NCI-H82 (cell line): ENCODE measurements at regions not wholly inside any gene's neighbourhood (a gene's known extent, or its start where the extent isn't known, plus 50 kb on each side); places are given as distances from the start of the nearest gene placed in this dataset.

Source experiments
- DNase-seq: peaks from one replicate; lab custom pipeline; 2025; lab: John Stamatoyannopoulos, UW

DNA sequence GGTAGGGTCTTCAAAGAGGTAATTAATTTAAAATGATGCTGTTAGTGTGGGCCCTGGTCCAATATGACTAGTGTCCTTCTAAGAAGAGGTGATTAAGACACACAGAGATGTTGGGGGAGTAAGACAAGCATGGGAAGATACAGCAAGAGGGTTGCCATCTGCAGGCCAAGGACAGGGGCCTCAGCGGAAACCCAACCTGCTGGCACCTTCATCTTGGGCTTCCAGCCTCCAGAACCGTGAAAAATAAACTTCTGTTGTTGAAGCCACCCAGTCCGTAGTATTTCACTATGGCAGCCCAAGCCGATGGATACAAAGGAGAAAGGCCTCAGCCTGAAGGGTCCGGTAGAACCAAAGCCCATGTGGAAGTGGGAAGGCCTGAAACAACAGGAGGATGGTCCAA is 161.7 kb upstream of the UBE2E1 start:
- DNase-seq = no peak

- DNase-seq = no peak
These were observed 161.1 kb upstream of the UBE2E1 start for GRCh38 chr3:23644676-23645075.

- DNase-seq = no peak
These were observed 160.1 kb upstream of the UBE2E1 start for GRCh38 chr3:23645533-23646183.

GRCh38 chr3:23646184-23646920 is 159.4 kb upstream of the UBE2E1 start:
- peak; percentile 12 for DNase-seq

GRCh38 chr3:23647706-23648258 is 158.0 kb upstream of the UBE2E1 start:
- no peak for DNase-seq

- DNase-seq = peak; percentile 95
These were observed 157.3 kb upstream of the UBE2E1 start for GRCh38 chr3:23648326-23648995.

DNA sequence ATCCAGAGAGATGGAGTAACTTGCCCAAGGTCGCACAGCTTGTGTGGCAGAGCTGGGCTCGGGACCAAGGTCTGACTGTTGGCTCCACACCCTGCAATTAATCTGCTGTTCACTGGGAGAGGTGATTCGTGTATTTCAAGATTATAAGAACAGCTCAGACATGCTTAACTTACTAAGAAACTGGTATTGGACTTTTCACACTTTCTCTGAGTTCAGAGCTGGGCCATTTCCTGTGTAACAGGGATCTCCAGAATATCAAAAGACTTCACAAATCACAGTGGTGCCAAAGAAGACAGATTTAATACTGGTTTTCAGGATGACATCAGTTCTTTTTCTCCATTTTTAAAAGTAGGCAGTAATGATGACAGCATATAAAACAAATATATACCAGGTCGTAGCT is 156.8 kb upstream of the UBE2E1 start:
- DNase-seq = no peak

DNA sequence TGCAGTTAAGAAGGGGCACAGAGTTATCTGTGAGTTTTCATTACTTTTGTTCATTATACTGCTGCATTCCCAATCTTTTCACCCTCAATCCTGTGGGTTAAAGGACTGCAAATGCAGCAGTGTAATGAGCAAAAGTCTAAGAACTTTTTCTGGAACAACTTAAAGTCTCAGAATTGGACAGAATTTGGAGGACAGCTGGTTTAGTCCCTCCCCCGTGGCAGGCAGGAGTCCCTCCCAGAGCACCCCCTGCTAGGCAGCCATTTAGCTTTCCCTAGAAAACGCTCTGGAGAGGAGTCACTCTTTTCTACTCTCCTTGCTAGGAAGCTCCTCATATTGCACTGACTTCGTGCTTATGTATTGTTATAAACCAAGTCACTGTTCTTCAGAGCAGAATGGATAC is 156.3 kb upstream of the UBE2E1 start:
- no peak for DNase-seq

- DNase-seq = no peak
These were observed 155.2 kb upstream of the UBE2E1 start for GRCh38 chr3:23650371-23651140.

- no peak for DNase-seq
These were observed 151.9 kb upstream of the UBE2E1 start for GRCh38 chr3:23653647-23654525.

GRCh38 chr3:23654571-23654970 is 151.2 kb upstream of the UBE2E1 start:
- no peak for DNase-seq

DNA sequence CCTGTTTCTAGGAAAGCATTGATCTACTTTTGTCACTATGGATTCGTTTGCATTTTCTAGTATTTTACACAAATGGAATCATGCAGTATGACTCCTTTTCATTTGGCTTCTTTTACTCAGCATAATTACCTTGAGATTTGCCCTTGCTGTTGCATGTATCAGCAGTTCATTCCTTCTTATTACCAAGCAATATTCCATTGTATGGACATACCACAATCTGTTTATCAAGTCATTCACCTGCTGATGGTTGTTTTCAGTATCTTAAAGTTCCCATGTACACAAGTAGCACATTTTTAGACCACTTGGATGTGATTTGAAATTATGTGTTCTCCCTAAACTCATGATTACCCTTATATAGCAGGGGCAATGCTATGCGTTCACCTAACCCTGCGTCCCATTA is 150.0 kb upstream of the UBE2E1 start:
- no peak for DNase-seq

GRCh38 chr3:23656199-23656598 is 149.6 kb upstream of the UBE2E1 start:
- DNase-seq = no peak

- no peak for DNase-seq
These were observed 148.9 kb upstream of the UBE2E1 start for GRCh38 chr3:23656821-23657220.

GRCh38 chr3:23657647-23658046 is 148.1 kb upstream of the UBE2E1 start:
- no peak for DNase-seq

GRCh38 chr3:23659274-23659673 is 146.5 kb upstream of the UBE2E1 start:
- no peak for DNase-seq

DNA sequence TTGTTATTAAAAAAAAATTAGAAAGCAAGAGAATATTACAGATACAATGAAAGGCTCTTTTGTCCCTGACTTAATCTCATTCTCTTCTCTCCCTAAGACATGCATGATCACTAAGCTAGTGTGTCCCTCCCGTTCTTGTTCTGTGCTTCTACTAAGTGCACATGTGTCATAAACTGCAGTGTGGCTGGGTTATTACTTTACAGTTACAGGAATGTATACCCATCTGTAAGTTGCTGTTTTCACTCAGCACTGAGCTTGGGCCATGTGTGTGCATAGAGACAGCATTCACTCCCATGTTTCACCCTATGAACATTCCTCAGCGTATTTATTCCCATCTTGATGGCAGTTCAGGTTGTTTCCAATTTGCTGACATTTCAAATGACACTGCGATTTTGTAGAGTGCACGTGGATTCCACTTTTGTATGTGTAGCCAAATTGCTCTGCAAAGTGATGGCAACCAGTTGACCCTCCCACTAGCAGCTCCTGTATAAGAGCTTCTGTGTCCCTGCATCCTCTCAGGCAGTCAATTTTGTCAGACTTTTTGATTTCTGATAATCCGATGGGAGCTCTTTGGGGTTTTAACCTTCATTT is 145.8 kb upstream of the UBE2E1 start:
- peak; percentile 10 for DNase-seq

DNA sequence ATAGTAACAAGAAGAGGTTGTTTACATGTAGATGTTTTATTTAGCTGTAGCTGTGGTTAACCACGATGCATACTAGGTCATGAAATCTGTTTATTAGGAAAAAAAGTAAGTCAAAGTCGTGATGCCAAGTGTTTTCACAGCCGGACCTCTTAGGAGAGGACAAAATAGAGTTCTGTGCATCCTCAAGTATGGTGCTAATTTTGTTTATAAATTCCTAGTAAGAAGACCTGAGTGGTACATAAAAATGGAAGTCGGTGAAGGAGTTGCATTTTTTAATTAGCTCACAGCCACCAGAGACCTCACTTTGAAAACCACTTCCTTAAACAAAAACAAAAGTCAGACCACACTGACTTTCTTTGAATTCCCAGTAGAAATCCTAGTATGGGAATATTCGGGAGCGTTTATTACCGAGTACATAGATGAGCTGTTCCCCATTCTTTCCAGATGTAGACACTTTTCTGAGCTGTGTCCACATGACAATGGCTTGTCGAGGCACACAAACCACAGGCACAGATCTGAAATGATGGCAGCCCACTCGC is 143.6 kb upstream of the UBE2E1 start:
- no peak for DNase-seq

- no peak for DNase-seq
These were observed 142.5 kb upstream of the UBE2E1 start for GRCh38 chr3:23663246-23663645.

- DNase-seq = no peak
These were observed 142.0 kb upstream of the UBE2E1 start for GRCh38 chr3:23663661-23664186.
